ENCODE measurements at regions not wholly inside any gene's neighbourhood (a gene's known extent, or its start where the extent isn't known, plus 50 kb on each side); places are given as distances from the start of the nearest gene placed in this dataset.

GRCh38 chr1:31523012-31523411 is 53.3 kb upstream of the TINAGL1 start:
- TF ChIP-seq CTCF (IDR thresholded peaks at IDR 0.05; ENCODE audit: low read depth, low read length), result no peak
- TF ChIP-seq POLR2A (IDR thresholded peaks at IDR 0.05; ENCODE audit: extremely low read depth, insufficient read length), result no peak
- TF ChIP-seq MYC (IDR thresholded peaks at IDR 0.05; ENCODE audit: low read depth, low read length), result no peak

All from NB4 (cell line).